PC-3 (cell line): ENCODE measurements at regions not wholly inside any gene's neighbourhood (a gene's known extent, or its start where the extent isn't known, plus 50 kb on each side); places are given as distances from the start of the nearest gene placed in this dataset.

Experiments used
- ATAC-seq: fragments of 200-7000 bp; cut with Tn5 transposase; 2 replicates; pipeline ENCODE4 v1.9.1; 2020; ENCODE audit warnings: mild to moderate bottlenecking, moderate library complexity
- BruUV-seq: library from RNA; stranded (reverse); fragments of 400-500 nt; replicated peaks from 2 replicates; lab custom pipeline; 2021; lab: Mats Ljungman, UMichigan
- CTCF ChIA-PET: fragments of 300-600 bp; sonication (Branson Sonifier 250); formaldehyde crosslinking; loops from one replicate; lab custom pipeline; 2022; ENCODE audit warnings: antibody characterized with exemption; lab: Charles Lee
- POLR2A ChIA-PET: fragments of 300-600 bp; sonication (Branson Sonifier 250); formaldehyde crosslinking; loops from one replicate; lab custom pipeline; 2022; ENCODE audit warnings: antibody characterized with exemption; ENCODE audit not compliant: unreplicated experiment; lab: Charles Lee
- DNase-seq: peaks from one replicate; pipeline ENCODE4 v3.0.0-alpha.2; 2015
- H2AFZ ChIP-seq: fragments of 300-600 bp; sonication (generic); 2 replicates; pipeline ENCODE4 v1.6.0; 2016; ENCODE audit warnings: antibody characterized with exemption, low read length
- H3F3A ChIP-seq: fragments of 300-600 bp; sonication (generic); one replicate; pipeline ENCODE4 v1.6.0; 2017; ENCODE audit warnings: antibody characterized with exemption, low read length, control low read depth, mild to moderate bottlenecking; ENCODE audit not compliant: unreplicated experiment
- H3K27ac ChIP-seq: fragments of 300-600 bp; sonication (generic); 2 replicates; pipeline ENCODE4 v1.5.1; 2016; ENCODE audit warnings: mild to moderate bottlenecking, low read length
- H3K27me3 ChIP-seq: fragments of 300-600 bp; sonication (generic); 2 replicates; pipeline ENCODE4 v1.6.1; 2016; ENCODE audit warnings: low read length, mixed read lengths
- H3K36me3 ChIP-seq: fragments of 300-600 bp; sonication (generic); 2 replicates; pipeline ENCODE4 v1.6.1; 2016; ENCODE audit warnings: low read depth, mixed run types, low read length, mixed read lengths
- H3K4me1 ChIP-seq: fragments of 300-600 bp; sonication (generic); 2 replicates; pipeline ENCODE4 v1.5.1; 2016; ENCODE audit warnings: low read length; ENCODE audit not compliant: insufficient read depth
- H3K4me2 ChIP-seq: fragments of 300-600 bp; sonication (generic); 2 replicates; pipeline ENCODE4 v1.6.0; 2016; ENCODE audit warnings: low read length
- H3K4me3 ChIP-seq: fragments of 300-600 bp; sonication (generic); 2 replicates; pipeline ENCODE4 v1.5.1; 2016; ENCODE audit warnings: mild to moderate bottlenecking, low read length, mixed read lengths
- H3K79me2 ChIP-seq: fragments of 300-600 bp; sonication (generic); 2 replicates; pipeline ENCODE4 v1.6.1; 2017; ENCODE audit warnings: low read length, mixed read lengths
- H3K9ac ChIP-seq: fragments of 300-600 bp; sonication (generic); 2 replicates; pipeline ENCODE4 v1.6.0; 2016; ENCODE audit warnings: mild to moderate bottlenecking, low read length
- H3K9me2 ChIP-seq: fragments of 300-600 bp; sonication (generic); replicated peaks from 2 replicates; pipeline ENCODE4 v1.6.1; 2016; ENCODE audit warnings: mixed run types, low read length, mixed read lengths
- H3K9me3 ChIP-seq: fragments of 300-600 bp; sonication (generic); 2 replicates; pipeline ENCODE4 v1.6.1; 2016; ENCODE audit warnings: low read length, mixed read lengths
- H4K20me1 ChIP-seq: fragments of 300-600 bp; sonication (generic); 2 replicates; pipeline ENCODE4 v1.6.1; 2016; ENCODE audit warnings: low read length, mixed read lengths
- CTCF ChIP-seq: fragments of 300-600 bp; sonication (generic); conservative IDR thresholded peaks from 2 replicates; pipeline ENCODE4 v1.5.1; 2017; ENCODE audit warnings: antibody characterized with exemption, low read depth, mild to moderate bottlenecking, low read length
- EZH2 ChIP-seq: fragments of 300-600 bp; sonication (generic); IDR thresholded peaks from one replicate; pipeline ENCODE4 v1.6.1; 2017; ENCODE audit warnings: antibody characterized with exemption, mild to moderate bottlenecking, low read length; ENCODE audit not compliant: unreplicated experiment
- EZH2phosphoT487 ChIP-seq: fragments of 300-600 bp; sonication (generic); IDR thresholded peaks from 2 replicates; pipeline ENCODE4 v1.6.1; 2018; ENCODE audit warnings: mild to moderate bottlenecking, antibody characterized with exemption, low read length, borderline replicate concordance
- intact Hi-C: fragments of 100-400 bp; cut with micrococcal nuclease; formaldehyde crosslinking; loops from 2 replicates; pipeline ENCODE4 v1.9.0; 2023

GRCh38 chr7:106424476-106425016, 139.8 kb upstream of the NAMPT start:
- ChIA-PET POLR2A (interaction anchor here (0.6 to 1.5 kb wide), 2 partner anchors 140 to 293 kb away, joined by 5 to 7 read pairs; partner anchors contain the start of gene NAMPT), CTCF (interaction anchor here (0.8 to 1.5 kb wide), 2 partner anchors 245 to 248 kb away, joined by 4 to 7 read pairs; no protein-coding TSS in a partner anchor)
- intact Hi-C loops, result no loop called here
- no peaks in the 10 kb centered on the region for H3K9me3 ChIP-seq
- no peaks in the 10 kb centered on the region for H3K9me2 ChIP-seq
- no peak overlapping the region for H3K9ac ChIP-seq
- DNase-seq (no peak), ATAC-seq (no peak)
- no peaks in the 10 kb centered on the region for H3K27me3 ChIP-seq
- no peaks in the 10 kb centered on the region for H4K20me1 ChIP-seq
- H3K4me2 ChIP-seq, result no peak overlapping the region
- H3K79me2 ChIP-seq, result no peaks in the 10 kb centered on the region
- TSS peak; percentile 20 for BruUV-seq
- peaks cover 10% of the 10 kb centered on the region for H3K4me1 ChIP-seq
- 0 out of 2 replicates have a peak overlapping the region, but pooled peaks have one; percentile 29 for H2AFZ ChIP-seq
- no peak overlapping the region for H3K4me3 ChIP-seq
- TF ChIP-seq EZH2phosphoT487 (no peak), CTCF (no peak), EZH2 (no peak)
- no peaks in the 10 kb centered on the region for H3K36me3 ChIP-seq
- H3F3A ChIP-seq, result no peaks in the 10 kb centered on the region
- H3K27ac ChIP-seq, result peak overlapping the region; percentile 8

- Histone ChIP-seq H3K4me1 (peaks cover 10% of the 10 kb centered on the region), H3K9me2 (no peaks in the 10 kb centered on the region), H3K9ac (no peak overlapping the region), H3F3A (no peaks in the 10 kb centered on the region), H3K79me2 (no peaks in the 10 kb centered on the region), H3K9me3 (no peaks in the 10 kb centered on the region), H2AFZ (no peak overlapping the region), H3K36me3 (no peaks in the 10 kb centered on the region), H4K20me1 (no peaks in the 10 kb centered on the region), H3K27me3 (no peaks in the 10 kb centered on the region), H3K4me2 (no peak overlapping the region), H3K4me3 (no peak overlapping the region), H3K27ac (no peak overlapping the region)
- DNase-seq (no peak), ATAC-seq (no peak)
- no TSS peak for BruUV-seq
- intact Hi-C loops, result no loop called here
- ChIA-PET CTCF (interaction anchor here (1.5 kb wide), 1 partner anchor 247 kb away, joined by 7 read pairs; no protein-coding TSS in a partner anchor), POLR2A (interaction anchor here (1.5 kb wide), 1 partner anchor 139 kb away, joined by 5 read pairs; the partner anchor contains the start of gene NAMPT)
- no peak for TF ChIP-seq EZH2
- no peak for TF ChIP-seq CTCF
- no peak for TF ChIP-seq EZH2phosphoT487
These were observed 139.2 kb upstream of the NAMPT start for GRCh38 chr7:106423821-106424475.

- no peaks in the 10 kb centered on the region for H3K27me3 ChIP-seq
- no peaks in the 10 kb centered on the region for H3K36me3 ChIP-seq
- H3K27ac ChIP-seq, result no peak overlapping the region
- TF ChIP-seq CTCF (no peak), EZH2phosphoT487 (no peak), EZH2 (no peak)
- CTCF ChIA-PET, result no interaction called here
- H3F3A ChIP-seq, result no peaks in the 10 kb centered on the region
- H3K4me3 ChIP-seq, result no peak overlapping the region
- POLR2A ChIA-PET, result no interaction called here
- no peaks in the 10 kb centered on the region for H3K79me2 ChIP-seq
- H4K20me1 ChIP-seq, result no peaks in the 10 kb centered on the region
- no peak overlapping the region for H3K9ac ChIP-seq
- no peak overlapping the region for H2AFZ ChIP-seq
- H3K9me2 ChIP-seq, result no peaks in the 10 kb centered on the region
- intact Hi-C loops, result no loop called here
- no peaks in the 10 kb centered on the region for H3K9me3 ChIP-seq
- no peak for ATAC-seq
- peaks cover 16% of the 10 kb centered on the region for H3K4me1 ChIP-seq
- no TSS peak for BruUV-seq
- DNase-seq, result no peak
- no peak overlapping the region for H3K4me2 ChIP-seq
These were observed 138.3 kb upstream of the NAMPT start for GRCh38 chr7:106423111-106423510.
